Testis (tissue), 2 donors: ENCODE measurements at regions not wholly inside any gene's neighbourhood (a gene's known extent, or its start where the extent isn't known, plus 50 kb on each side); places are given as distances from the start of the nearest gene placed in this dataset.

Source experiments
- CTCF ChIP-seq, 3 experiments: fragments of 450-650 bp in 2 of 3; fragments of 200-600 bp in 1 of 3; sonication (generic) in 1 of 3; IDR thresholded peaks; one replicate each; pipeline ENCODE4 v1.5.1; 2016 to 2019; ENCODE audit warnings: antibody characterized with exemption in 3 of 3, mild to moderate bottlenecking in 2 of 3, moderate library complexity in 1 of 3
- POLR2A ChIP-seq: fragments of 450-650 bp; IDR thresholded peaks from one replicate; pipeline ENCODE4 v1.6.1; 2017; ENCODE audit warnings: antibody characterized with exemption, mild to moderate bottlenecking, moderate library complexity

GRCh38 chr22:27245056-27245455, 556.5 kb downstream of the MN1 start:
- TF ChIP-seq CTCF (IDR thresholded peaks at IDR 0.05) (no peak), POLR2A (no peak)
